NCI-H748 (cell line): ENCODE measurements at regions not wholly inside any gene's neighbourhood (a gene's known extent, or its start where the extent isn't known, plus 50 kb on each side); places are given as distances from the start of the nearest gene placed in this dataset.

Experiments
- DNase-seq: peaks from one replicate; lab custom pipeline; 2025; ENCODE audit not compliant: unreplicated experiment; lab: John Stamatoyannopoulos, UW

DNA sequence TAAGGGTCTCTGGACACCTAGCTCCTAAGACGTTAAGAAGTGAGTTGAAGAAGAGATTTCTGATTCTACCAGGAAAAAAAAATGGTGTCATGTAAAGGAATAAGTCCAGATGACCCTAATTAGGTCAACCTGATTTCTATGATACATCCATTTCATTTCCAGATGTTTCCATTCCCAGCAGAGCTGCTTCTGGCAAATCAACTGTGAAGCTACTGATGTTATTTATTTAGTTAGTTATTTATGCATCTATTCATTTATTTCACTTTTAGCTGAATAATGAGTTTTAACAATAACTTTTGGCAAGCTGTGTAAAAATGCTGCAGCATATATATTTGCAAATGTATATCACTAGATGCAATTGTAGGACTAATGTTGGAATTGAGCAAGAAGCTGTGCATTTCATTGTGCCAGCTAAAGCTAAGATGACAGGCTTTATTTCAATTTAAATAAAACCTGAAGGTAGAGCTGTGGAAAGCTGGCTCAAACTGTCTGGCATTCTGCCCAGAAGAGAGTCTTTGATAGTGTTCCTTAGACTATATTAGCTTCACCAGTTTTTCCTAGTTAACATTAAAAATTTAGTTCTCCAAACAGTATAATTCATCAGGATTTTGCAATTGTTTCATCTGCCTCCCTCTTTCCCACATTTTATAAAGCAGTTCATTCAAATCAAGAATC lies 1164.4 kb upstream of the ADGRL4 start:
- DNase-seq, result peak; percentile 25

DNA sequence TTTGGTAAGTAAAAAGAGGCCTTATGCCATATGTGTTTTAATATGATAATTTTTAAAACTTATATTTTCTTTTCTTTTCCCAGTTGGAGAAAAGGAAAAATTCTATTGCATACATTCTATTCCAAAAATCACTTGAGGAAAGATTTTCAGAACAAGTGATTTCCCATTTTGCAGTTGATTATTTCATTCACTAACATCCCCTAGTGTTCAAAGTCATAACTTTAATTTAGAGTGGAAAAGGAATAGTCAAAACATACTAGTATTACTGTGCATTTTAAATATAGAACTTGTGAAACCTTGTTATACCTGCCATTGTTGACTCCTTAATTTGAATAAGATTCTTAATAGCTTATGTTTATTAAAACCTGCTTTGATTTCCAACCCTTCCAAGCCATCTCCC lies 1157.6 kb upstream of the ADGRL4 start:
- no peak for DNase-seq

DNA sequence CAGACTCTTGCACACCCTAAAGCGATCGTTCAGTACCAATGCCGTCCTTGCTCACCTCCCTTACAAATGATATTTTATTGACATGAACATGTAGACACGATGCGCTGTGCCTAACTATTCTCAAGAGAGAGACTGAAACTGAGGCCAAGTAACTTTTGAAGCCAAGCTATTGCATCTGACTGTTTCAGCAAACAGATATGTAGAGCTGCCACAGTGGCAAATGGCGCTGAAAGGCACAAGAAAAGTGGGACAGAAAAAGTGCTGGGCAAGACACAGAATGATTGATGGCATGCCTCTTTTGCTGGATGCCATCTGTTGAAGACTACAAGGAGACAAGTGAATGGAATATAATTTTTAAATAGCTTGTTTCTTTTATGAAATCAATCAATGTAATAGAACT lies 1157.2 kb upstream of the ADGRL4 start:
- no peak for DNase-seq

DNA sequence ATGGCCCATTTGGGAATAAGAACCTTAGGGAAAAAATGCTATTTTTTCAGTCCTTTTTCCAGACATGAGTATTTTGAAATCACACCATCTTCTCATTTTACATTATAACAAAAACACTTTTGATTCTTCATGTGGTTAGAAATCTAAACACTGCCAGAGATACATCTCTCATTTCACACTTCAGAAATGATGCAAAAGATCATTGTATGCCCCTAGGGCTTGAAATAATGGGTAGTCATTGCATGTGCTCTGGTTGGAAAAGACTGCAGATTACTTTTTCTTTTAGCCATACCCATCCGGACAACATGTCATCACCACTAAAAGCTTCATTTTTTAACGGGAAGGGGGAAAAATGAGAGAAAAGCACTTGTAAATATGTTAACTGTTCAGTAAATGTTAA lies 1152.2 kb upstream of the ADGRL4 start:
- no peak for DNase-seq

DNA sequence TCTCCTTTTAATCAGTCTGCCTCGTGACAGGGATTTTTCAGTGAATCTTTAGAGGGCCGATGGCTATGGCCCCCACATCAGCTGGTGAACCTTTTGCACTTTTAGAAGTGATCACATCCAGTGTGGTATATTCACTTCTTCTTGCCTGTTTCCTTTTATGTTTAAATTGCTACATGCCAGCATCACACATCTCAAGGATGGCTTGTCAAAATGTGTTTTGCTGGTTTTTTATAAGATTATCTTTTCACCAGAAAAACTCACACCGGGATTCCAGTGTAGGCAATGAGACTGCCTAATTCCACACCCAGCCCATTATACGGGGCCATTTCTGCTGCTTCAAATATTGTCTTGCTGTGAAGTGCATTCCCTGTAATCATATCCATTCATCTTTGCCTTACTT lies 1151.7 kb upstream of the ADGRL4 start:
- no peak for DNase-seq

DNA sequence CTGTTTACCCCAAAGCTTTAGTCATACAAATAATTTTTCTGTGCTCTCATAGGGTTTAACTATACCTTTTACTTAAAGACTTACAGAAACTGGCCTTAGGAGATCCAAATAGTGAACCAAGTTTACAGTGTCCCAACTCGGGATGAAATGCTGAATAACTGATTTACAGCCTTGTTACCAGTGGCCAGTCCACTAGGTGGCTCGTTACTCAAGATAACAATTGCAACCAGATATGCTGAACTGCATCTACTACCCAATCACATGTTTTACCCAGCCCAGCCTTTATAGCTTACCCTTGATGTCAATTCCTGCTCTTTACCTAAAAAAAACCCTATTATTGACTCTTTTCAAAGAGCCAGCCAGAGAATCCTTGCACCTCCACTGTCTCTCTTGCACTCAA lies 1148.8 kb upstream of the ADGRL4 start:
- DNase-seq, result peak; percentile 14

DNA sequence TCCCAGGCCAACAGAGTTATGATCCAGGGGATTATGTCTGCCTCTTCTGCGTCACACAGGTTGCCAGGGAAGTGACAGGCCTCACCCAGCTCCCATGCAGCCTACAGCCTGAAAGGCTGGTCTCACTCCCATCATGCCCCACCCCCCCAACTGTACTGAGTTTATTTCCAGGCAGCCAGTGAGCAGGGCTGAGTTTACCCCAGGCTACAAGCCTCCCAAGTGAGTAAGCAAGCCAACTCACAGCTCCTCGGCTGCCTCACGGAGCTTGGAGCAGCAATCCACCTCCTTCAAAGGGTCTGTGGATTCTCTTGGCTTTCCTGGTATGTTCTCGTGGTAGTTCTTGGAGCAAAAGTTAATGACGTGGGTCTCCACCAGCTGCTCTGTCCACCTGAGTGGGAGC lies 1147.6 kb upstream of the ADGRL4 start:
- no peak for DNase-seq

DNA sequence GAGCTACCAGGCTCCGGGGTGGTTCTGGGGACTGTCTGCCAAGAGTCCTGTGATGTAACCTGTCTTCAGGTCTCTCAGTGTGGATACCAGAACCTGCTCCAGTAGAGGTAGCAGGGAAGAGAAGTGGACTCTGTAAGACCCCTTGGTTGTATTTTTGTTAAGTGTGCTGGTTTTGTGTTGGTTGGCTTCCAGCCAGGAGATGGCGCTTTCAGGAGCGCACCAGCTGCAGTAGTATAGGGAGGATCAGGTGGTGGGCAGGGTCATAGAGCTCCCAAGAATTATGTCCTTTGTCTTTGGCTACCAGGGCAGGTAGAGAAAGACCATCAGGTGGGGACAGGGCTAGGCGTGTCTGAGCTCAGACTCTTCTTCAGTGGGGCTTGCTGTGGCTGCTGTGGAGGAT lies 1147.2 kb upstream of the ADGRL4 start:
- peak; percentile 4 for DNase-seq

DNA sequence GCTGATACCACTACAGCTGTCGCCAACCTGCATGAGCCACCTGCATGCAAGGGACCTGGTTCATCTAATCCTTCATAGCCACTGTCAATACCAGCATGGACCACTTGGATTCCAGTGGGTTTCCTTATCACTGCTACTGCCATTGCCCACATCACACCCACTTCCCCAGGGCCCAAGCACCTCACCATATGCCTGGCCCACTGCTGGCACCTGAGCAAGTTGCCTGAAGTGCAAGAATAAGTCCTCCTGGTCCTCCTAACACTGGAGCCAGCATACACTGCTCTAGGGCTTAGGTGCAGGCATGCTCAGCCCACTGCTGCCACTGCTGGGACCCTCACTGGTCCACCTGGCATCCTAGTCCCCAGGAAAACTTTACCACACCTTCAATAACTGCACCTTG lies 1136.8 kb upstream of the ADGRL4 start:
- no peak for DNase-seq

DNA sequence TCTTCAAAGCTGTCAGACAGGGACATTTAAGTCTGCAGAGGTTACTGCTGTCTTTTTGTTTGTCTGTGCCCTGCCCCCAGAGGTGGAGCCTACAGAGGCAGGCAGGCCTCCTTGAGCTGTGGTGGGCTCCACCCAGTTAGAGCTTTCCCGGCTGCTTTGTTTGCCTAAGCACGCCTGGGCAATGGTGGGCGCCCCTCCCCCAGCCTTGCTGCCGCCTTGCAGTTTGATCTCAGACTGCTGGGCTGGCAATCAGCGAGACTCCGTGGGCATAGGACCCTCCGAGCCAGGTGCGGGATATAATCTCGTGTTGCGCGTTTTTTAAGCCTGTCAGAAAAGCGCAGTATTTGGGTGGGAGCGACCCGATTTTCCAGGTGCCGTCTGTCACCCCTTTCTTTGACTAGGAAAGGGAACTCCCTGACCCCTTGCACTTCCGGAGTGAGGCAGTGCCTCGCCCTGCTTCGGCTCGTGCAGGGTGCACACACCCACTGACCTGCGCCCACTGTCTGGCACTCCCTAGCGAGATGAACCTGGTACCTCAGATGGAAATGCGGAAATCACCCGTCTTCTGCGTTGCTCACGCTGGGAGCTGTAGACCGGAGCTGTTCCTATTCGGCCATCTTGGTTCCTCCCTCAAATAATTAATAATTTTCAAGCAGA lies 1131.5 kb upstream of the ADGRL4 start:
- peak; percentile 27 for DNase-seq

DNA sequence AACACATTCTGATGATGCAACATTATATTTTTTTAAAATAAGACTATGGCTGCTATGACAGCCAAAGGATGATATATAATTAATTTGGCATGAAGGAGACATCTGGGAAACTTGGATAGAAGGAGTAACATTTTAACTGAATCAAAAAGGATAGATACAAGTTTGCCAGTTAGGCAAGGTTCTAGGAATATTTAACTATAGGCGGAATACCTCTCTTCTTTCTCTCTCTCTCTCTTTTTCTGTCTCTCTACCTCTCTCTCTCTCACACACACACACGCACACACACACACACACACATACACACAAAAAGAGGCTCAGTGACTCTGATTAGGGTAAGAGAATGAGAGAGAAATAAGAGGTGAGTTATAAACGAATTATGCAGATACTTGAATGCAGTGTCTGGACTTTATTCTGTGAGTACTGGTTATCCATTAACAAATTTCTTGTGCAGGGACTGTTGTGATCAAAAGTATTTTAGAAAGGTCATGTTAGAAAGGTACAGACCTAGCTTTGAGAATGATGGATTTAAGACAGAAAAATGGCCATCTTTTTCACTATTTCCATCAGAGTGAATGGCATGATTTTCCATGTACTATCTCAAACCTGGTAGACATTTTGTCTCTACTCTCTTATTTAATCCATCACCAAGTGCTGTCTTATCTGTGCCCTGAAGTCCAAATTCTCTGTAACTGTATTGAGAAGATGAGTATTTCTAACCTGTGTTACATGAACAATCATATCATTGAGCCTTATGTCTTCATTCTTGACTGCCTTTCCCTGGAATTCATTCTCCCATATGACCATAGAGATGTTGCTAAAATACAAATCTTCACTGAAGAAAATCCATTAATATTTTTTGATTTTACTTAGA lies 1106.9 kb upstream of the ADGRL4 start:
- DNase-seq, result no peak

DNA sequence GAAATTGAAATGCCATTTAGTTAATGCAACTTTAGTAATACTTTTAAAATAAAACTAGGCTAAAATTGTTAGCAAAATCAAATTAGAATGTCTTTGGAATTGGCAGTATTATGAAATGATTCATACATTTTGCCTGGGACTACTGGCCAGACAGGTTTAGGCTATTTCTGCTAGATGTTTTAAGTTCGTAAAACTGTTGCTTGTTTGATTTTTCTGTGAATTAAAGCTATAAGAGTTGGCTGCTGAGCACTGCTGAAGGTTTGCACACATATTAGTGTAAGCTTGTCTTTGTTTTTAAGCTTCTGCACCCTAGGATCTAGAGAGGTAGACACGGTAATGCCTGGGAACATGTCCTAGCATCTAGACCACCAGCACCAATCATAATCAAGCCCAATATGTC lies 1094.6 kb upstream of the ADGRL4 start:
- DNase-seq, result no peak

DNA sequence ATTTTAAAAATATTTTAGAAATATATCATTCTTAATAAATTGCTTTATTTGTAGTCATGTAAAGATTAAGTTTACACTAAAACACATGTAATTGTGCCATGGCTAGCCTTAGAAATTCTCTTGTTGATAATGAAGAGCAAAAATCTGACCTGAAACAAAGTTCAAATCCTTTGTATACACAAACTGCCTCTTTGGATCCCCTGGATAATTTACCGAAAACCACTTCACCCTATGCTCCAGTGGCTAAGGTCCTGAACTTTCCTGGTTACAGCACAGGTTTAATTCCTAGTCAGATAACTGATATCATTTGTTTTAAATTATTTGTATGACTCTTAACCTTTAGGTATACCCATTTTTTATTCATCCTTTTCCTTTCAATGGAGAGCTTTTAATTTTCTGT lies 1093.2 kb upstream of the ADGRL4 start:
- no peak for DNase-seq

DNA sequence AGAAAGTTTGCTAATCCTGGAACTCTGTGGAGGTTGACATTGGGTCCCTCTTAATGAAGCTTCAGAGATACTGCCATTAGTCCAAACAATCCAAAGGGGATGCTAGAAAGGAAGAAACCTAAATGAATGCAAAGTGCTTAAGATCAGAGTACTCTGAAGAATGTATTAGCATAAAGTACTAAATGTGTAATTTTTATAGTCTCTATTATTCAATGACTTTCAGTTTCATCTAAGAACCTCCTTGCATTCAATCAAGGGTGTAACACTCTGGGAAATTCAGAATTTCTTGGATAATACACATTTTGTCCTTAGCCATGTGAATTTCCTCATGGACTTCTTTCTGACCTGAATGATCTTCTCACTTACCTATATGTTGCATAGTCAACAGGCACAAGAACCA lies 1078.5 kb upstream of the ADGRL4 start:
- DNase-seq, result no peak

DNA sequence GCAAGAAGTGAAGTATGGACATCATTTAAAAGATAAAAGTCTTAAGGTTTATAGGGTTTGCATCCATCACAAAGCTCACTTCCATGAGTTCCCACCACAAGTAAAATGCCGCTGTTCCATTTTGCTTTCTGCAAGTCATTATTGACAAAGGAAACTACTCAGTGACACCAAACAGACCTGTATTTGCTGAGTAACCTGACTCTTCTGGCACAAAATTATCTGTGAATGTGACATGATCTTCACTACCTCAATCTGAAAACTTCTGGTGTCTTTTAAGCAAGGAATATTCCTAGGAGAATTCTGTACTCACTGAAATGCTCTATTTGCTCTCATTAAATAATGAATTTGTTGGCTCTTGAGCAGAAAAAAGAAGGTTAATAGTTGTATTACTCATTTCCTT lies 1077.4 kb upstream of the ADGRL4 start:
- peak; percentile 81 for DNase-seq

DNA sequence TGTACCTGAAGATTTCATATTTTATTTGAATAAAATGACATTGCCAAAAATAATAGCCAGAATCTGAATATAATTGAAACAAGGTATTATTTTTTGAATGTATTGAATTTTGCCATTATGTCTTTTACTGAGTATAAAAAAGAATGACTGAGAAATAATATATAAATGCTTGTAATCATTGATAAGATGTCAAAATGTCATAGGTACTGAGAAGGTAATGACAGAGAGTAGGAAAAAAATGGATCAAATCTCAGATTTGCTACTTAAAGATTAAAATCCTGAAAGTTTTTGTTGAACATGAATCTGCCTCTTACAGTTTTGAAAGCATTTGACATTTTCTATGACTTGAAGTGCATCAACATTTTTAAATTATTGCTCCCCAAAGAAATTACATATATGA lies 1069.9 kb upstream of the ADGRL4 start:
- no peak for DNase-seq

DNA sequence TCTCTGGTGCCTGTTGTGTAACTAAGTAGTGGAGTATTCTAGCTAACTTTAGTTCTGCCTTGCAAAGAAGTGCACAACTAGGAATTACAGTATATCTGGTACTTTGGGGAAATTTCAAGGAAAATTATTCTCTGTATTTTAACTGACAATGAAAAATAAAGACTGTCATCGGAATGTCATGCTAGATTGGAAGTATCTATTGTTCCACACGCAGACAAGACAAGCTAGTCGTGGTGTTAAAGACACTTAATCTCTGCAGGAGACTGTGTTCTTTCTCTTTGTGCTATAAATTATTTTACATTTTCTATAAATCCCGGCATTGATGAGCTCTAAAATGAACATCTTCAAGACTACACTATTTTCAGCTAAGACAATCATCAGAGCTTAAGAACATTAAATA lies 1068.8 kb upstream of the ADGRL4 start:
- no peak for DNase-seq

DNA sequence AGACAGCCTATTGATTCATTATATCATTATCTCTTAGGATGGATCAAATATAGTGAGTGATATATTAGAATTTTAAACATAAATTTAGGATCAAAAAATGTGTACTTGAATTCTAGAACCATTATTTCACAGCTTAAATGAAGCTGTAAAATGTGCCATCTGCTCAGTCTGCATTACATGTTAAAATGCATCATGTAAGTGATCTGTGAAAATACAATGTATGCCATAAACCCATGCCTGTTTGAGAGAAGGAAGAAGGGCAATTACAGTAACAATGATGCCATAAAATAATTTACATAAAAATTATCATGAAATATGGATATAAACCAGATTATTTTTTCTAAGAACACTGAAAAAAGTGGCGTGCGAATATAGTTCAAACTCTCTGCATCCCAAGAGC lies 1066.0 kb upstream of the ADGRL4 start:
- DNase-seq, result no peak

DNA sequence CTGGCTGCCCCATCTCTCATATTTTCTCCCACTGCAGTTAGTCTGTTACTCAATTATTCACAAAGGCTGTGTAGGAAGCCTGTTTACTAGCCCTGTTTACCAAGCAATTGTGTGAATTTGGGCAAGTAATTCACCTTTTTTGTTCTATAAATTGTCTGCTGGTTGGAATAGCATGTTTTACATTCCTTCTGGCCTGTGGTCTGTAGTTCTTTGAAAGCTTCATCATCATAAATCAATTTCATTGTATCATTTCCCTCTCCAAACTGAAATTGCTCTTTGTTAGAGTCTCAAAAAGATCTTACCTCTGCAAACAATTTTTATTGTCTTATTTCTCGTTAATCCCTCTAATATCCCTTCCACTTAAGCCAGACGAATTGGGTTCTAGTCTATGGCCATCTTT lies 1059.5 kb upstream of the ADGRL4 start:
- peak; percentile 97 for DNase-seq

DNA sequence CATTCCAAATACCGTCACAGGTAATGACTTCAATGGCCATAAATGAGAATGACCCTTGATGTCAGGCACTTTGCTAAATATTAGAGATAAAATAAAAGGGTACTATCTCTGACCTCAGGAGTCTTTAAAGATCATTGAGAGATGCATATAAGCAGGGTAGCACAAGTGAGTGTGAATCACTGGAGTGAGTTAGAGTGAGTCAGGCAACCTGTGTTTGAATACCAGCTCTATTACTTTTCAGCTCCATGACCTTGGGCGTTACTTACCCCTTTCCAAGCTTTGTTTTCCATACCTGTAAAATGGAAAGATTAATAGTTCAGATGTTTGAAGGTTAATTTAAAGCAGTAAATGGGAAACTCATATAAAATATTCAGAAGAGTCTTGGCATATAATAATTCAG lies 1058.0 kb upstream of the ADGRL4 start:
- DNase-seq, result no peak

DNA sequence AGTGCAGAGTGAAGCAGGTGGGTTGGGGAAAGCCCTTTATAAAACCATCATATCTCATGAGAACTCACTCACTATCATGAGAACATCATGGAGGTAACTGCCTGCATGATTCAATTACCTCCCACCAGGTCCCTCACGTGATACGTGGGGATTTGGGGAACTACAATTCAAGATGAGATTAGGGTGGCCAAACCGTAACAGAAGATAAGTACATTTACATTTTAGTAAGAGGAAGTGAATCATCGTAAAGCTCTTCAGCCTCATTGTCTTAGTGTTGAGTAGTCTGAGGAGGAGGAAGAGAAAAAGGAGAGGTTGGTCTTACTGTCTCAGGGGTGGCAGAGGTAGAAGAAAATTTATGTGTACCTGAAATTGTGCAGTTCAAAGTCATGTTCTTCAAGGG lies 1053.4 kb upstream of the ADGRL4 start:
- no peak for DNase-seq

DNA sequence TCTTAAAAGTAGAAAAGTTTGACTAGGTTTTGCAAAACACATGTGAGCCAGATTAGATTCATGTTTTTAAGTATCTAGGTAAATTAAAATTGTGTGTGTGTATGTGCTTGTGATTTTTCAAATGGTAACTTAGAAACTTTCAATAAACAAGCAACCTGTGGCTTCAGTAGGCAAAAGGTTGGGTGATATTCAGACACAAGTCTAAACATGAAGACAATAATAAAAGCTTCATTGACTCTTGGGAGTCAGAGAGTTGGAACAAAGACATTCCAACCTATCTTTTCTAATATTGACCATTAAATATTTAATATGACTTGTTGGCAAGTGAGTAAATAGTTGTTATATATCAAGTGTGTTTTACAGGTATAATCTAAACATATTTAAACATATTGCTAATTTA lies 1049.6 kb upstream of the ADGRL4 start:
- DNase-seq, result peak; percentile 5
